Stimulated activated CD4-positive, alpha-beta T cell treated with anti-CD3 and anti-CD28 coated beads, Interleukin-12 subunit alpha, Interleukin-12 subunit beta, amount 100 ng/mL, for 48 hours (primary cell): ENCODE measurements at regions not wholly inside any gene's neighbourhood (a gene's known extent, or its start where the extent isn't known, plus 50 kb on each side); places are given as distances from the start of the nearest gene placed in this dataset.

Experiments used
- DNase-seq, 3 donors: peaks; one replicate each; pipeline ENCODE4 v3.0.0-alpha.2; 2020; ENCODE audit warnings: low read depth in 2 of 3, low spot score in 1 of 3

DNA sequence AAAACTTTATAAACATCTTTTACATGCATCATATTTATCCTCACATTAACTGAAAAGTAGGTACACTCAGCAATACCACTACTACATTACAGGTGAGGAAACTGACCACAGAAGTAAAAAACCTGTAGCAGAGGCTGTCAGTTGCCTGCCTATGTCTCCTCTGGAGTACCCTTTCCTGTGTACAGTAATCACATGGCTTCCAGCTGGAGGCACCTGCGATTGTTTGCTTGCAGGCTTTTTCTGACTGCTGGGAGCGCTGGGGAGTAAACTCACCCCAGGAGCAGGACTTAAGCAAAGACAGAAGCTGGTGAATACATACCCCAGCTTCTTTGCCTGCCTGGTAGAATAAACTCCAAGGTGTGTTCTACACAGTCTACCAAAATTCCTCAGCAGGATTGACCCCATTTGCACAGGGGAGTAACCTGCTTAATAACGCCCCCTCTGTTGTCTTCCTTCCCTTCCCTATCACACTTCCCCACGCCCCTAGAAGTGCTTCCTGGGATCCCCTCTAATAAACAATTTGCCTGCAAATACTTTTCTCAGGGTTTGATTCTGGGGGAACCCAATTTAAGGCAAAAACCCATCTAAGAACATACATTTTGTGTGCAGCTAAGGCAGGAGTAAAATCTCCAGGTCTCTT, 138.9 kb downstream of the PTH2R start:
- no peak for DNase-seq

DNA sequence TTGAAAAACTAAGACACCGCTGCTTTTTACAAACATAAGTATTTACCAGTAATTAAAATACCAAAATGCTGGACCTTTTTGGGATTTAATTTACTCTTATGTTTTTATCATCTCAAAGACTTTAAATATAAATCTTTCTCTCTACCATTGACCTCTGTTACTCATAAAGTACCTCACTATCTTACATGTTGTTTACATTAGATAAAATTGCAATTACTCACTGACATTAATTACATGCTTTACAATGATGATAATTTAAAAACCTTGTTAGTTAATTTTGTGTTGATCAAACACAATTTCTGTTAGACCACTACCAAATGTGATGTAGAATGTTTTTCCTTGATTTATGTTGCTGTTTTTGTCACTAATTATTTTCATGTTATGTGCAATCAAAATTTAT, 139.5 kb downstream of the PTH2R start:
- DNase-seq = no peak

DNA sequence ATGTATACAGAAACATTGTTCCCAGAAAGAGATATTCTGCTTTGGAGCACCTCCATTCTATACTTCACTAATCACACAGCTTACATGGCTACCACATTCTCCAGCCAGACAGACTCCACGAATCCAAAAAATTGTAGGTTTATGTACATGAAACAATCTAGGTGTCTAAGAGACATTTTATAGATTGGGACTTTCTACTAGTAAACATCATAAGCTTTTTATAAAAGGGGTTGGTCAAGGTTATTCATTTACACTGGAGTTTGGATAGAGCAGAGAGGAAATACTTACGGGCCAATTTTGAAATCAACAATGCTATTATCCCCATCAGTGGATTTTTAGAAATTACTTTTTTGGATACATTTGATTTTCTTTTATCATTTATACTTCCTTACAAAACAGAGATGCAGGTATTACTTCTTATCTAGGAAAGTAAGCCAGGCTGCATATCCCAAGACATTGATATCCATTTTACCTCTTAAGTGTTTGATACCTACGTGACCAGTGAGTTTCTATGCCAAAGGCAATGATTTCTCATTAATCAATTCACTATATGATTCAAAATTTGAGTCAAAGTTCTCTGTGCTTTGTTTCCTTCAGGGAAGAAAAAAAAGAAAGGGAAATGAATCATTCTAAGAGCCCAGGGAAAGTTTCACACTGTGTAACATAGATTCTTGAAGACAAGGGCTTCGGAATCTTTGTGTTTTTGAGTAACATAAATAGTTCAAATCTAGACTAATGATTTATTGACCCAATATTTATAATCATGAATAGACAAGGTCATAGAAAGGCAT, 140.5 kb downstream of the PTH2R start:
- no peak for DNase-seq

DNA sequence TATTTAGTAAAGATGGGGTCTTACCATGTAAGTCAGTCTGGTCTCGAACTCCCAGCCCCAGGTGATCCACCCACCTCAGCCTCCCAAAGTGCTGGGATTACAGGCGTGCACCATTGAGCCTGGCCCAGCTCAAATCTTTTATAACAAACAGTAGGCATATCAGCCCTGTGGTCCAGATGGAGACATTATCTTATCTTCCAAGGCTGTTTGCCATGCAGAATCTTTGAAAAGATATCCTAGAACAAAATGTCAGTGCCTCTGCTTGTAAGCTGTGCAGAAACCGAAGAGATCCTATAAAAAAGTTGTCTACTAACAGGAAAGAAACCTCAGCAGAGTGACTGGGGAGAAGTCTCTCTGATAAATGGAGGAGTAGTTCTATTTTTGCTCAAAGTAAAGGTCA, 142.1 kb downstream of the PTH2R start:
- DNase-seq = no peak

DNA sequence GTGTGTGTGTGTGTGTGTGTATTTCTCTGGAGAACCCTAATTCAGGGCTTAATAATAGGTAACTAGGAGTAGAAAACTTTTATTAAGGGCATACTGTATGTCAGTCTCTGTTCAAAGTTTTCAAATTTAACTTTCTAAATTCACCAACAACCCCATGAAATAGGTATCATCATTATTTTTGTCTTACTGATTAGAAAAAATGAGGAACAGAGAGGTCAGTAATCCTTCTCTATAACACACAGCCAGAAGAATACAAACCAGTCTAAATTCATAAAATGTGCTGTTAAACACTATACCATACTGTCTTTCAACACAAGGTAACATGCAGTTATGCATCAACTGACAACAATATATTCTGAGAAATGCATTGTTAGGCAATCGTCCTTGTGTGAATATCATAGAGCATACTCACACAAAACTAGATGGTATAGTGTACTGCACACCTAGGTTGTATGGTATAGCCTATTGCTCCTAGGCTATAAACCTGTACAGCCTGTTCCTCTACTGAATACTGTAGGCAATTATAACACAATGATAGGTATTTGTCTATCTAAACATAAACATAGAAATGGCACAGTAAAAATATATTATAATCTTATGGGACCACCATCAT, 143.1 kb downstream of the PTH2R start:
- DNase-seq = no peak

DNA sequence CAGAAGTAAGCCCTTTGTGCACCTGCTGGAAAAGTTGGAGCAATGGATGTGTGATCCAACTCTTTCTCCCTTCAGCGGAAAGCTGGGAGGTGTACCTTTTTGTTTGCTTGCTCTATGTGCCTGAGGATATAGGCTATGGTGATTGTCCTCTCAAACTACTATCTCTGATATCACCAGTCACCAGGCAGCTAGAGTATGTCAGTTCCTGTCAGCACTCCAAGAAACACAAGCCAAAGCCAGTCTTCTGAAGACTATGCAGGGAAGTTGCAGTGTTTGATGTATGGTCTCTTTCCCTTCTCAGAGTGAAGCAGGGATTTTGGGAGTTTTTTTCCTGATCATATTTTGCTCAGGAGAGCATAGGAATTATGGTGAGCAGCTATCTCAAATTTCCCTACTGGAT, 146.4 kb downstream of the PTH2R start:
- no peak for DNase-seq

- no peak for DNase-seq
These were observed 150.4 kb downstream of the PTH2R start for GRCh38 chr2:208556983-208557484.

- no peak for DNase-seq
These were observed 159.3 kb downstream of the PTH2R start for GRCh38 chr2:208565690-208566416.

DNA sequence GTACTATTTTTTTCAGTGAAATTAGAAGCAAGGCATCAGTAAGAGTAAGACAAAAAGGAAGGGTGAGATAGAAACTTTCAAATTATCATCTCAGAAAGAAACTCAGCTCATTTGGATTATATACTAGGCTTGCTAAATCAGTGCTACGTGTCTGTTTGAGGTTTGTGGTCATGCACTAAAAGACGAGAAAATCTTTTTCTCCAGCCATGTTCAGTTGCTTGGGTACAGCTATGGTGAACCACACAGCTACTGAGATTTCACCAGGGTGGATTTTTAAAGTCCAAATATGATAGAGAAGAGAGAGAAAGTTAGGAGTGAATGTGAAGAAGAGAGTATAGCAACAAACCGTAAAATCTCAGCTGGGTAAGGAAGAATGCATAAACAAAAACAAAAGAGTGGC, 161.6 kb downstream of the PTH2R start:
- no peak for DNase-seq

GRCh38 chr2:208570066-208570465, 163.5 kb downstream of the PTH2R start:
- no peak for DNase-seq

DNA sequence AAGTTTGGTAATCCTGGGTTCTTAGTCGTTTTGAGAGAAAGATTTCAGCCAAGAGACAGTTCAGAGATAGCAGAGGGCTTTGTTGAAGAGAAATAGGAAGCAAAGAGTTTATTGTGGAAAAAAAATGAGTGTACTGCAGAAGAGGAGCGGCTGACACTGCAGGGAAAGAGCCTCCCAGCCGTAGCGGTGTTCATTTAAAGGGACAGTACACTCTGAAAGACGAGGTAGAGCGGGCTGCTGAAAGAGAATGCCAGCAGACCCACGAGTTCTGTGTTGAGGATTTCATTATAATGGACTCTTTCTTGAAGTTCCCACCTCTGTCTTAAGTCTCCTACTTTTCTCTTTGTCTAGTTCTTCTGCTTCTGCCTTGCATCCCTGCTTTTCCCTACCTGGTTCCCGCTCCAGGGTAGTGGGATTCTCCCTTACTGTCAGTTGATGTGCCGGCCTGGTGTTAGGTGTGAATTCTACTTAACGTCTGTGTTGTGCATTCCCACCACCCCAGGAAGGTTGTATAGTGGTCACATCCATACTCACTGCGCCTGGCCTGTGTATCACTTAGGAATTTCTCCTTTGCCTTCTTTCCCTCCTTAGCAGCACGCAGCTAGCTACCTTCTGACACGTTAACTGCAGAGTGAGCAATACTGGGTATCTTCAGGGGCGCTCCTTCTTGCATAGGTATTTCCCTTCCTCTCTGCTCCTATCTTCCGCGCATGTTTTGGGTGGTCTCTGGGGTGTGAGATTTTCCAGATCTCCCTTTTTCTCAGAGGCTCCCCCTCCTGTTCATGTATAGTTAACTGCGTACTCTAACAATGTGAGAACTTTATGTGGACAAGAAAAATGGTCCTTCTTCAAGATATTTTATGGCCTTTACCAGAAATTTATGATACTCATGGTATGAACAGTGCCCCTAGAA, 164.5 kb downstream of the PTH2R start:
- DNase-seq = no peak

GRCh38 chr2:208571764-208572131, 165.2 kb downstream of the PTH2R start:
- DNase-seq = no peak

DNA sequence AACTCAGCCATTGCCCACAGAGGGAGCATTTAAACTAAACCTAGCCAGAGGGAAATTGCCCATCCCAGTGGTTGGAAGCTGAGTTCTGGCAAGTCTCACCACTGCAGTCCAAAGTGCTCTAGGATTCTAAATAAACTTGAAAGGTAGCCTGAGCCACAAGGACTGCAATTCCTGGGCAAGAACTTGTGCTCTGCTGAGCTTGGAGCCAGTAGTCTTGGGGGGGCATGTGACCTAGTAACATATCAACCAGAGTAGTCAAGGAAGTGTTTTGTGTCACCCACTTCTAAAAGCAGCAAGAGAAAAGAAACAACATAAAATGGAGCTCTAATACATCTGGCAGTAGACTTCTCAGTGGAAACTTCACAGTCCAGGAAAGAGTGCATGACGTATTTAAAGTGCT, 167.0 kb downstream of the PTH2R start:
- no peak for DNase-seq

DNA sequence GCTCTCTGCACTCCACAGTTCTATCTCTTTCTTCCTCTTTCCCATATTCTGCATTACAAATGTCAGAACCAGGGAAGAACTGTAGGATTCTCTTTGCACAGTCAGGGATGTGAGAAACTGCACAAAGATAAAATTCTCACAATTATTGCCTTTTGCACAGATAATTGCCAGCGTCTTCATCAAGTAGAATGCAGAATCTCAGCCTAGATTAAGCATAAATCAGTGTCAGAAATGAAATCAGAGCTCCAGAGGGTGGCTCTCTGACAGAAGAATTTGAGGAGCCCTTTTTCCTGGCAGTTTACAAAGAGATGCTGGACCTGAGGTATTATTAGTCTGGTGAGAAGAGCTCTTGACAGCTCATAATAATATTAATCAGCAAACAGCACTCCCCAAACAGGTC, 173.1 kb downstream of the PTH2R start:
- no peak for DNase-seq

DNA sequence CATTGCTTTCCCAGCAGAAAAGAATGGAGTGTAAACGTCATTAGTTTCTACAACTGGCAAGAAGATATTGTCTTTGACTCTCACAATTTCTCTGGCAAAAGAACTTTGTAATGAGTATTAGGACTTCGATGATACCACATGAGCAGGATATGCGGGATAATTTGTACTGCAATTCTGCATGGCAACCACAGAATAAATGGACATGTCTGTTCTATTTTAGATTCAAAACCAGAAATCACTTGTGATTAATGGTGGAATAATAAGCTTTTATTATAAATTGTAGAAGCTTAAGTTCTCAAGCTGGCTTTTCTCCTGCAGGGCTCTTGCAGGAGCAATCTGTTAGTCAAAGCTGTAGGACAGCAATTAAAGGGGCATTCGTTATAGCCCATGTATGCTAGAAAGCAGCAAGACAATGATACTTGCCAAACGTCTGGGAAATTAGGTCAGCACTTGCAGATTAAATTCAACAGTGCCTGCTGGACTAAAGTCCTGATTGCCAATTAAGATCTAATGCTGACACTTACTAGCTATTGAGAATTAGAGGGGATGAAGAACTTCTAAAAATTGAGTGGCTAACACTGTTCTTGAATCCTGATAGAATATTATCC, 177.9 kb downstream of the PTH2R start:
- DNase-seq = no peak

- DNase-seq = no peak
These were observed 179.9 kb downstream of the PTH2R start for GRCh38 chr2:208586516-208586915.

GRCh38 chr2:208594642-208595385, 188.2 kb downstream of the PTH2R start:
- no peak for DNase-seq

- no peak for DNase-seq
These were observed 189.0 kb downstream of the PTH2R start for GRCh38 chr2:208595386-208596275.

DNA sequence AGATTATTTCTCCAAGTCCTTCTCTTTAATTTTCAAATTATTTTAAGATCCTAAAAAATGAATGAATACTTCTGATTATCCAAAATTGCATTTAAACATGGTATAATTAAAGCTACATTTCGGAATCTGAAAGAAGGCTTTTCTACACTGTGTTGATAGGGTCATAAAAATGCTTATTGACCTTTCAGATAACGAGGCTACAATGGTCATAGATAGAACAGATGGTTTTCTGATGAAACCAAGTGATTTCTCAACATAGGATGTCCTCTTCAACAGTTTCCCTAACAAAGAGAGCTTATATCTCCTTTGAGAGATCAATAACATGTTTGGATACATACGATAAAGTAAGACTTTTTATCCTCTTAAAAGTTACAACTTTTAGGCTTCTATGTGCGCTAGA, 201.1 kb downstream of the PTH2R start:
- no peak for DNase-seq
